Trophoblast cell (in vitro differentiated cells and primary cell): ENCODE measurements at regions not wholly inside any gene's neighbourhood (a gene's known extent, or its start where the extent isn't known, plus 50 kb on each side); places are given as distances from the start of the nearest gene placed in this dataset.

Experiments used
- DNase-seq, 2 donors: peaks; one replicate each; pipeline ENCODE4 v3.0.0-alpha.2; 2016
- H2AFZ ChIP-seq: 2 replicates; pipeline ENCODE4 v1.6.1; 2013; ENCODE audit warnings: low read length, moderate library complexity, mild to moderate bottlenecking; ENCODE audit not compliant: insufficient read depth, poor library complexity
- H2AK5ac ChIP-seq: 2 replicates; pipeline ENCODE4 v1.6.1; 2013; ENCODE audit warnings: mild to moderate bottlenecking, low read length
- H2BK120ac ChIP-seq: 2 replicates; pipeline ENCODE4 v1.6.1; 2013; ENCODE audit warnings: low read length, mild to moderate bottlenecking, moderate library complexity; ENCODE audit not compliant: insufficient read depth, poor library complexity
- H2BK12ac ChIP-seq: 2 replicates; pipeline ENCODE4 v1.6.1; 2013; ENCODE audit warnings: mild to moderate bottlenecking, low read length, moderate library complexity
- H2BK5ac ChIP-seq: 2 replicates; pipeline ENCODE4 v1.6.1; 2013; ENCODE audit warnings: low read length, low read depth, moderate library complexity, mild to moderate bottlenecking; ENCODE audit not compliant: poor library complexity
- H3K14ac ChIP-seq: 2 replicates; pipeline ENCODE4 v1.6.1; 2013; ENCODE audit warnings: mild to moderate bottlenecking, low read length
- H3K18ac ChIP-seq: 2 replicates; pipeline ENCODE4 v1.6.1; 2013; ENCODE audit warnings: mild to moderate bottlenecking, low read length
- H3K23ac ChIP-seq: 2 replicates; pipeline ENCODE4 v1.6.1; 2013; ENCODE audit warnings: low read length
- H3K27ac ChIP-seq: 2 replicates; pipeline ENCODE4 v1.5.1; 2013; ENCODE audit warnings: low read depth, mild to moderate bottlenecking, inconsistent platforms, low read length, moderate library complexity
- H3K27me3 ChIP-seq: 2 replicates; pipeline ENCODE4 v1.6.1; 2013; ENCODE audit warnings: inconsistent platforms, mild to moderate bottlenecking, low read length, moderate library complexity; ENCODE audit not compliant: insufficient read depth
- H3K36me3 ChIP-seq, 2 experiments: 1 replicate in 1 of 2; 2 replicates in 1 of 2; pipeline ENCODE4 v1.6.1; 2013; ENCODE audit warnings: low read length in 2 of 2, mild to moderate bottlenecking in 2 of 2, moderate library complexity in 1 of 2; ENCODE audit not compliant: insufficient read depth in 2 of 2, control insufficient read depth in 1 of 2
- H3K4ac ChIP-seq: 2 replicates; pipeline ENCODE4 v1.6.1; 2013; ENCODE audit warnings: low read depth, mild to moderate bottlenecking, low read length, moderate library complexity
- H3K4me1 ChIP-seq, 2 experiments: 1 replicate in 1 of 2; 2 replicates in 1 of 2; pipeline ENCODE4 v1.6.1; 2013; ENCODE audit warnings: low read length in 2 of 2, mild to moderate bottlenecking in 2 of 2, moderate library complexity in 1 of 2; ENCODE audit not compliant: insufficient read depth in 2 of 2, control insufficient read depth in 1 of 2
- H3K4me2 ChIP-seq: 2 replicates; pipeline ENCODE4 v1.6.1; 2013; ENCODE audit warnings: inconsistent platforms, mild to moderate bottlenecking, low read length, moderate library complexity
- H3K4me3 ChIP-seq: 2 replicates; pipeline ENCODE4 v1.5.1; 2013; ENCODE audit warnings: mild to moderate bottlenecking, low read depth, low read length, inconsistent platforms
- H3K79me1 ChIP-seq: one replicate; pipeline ENCODE4 v1.6.1; 2013; ENCODE audit warnings: low read length
- H3K79me2 ChIP-seq: 2 replicates; pipeline ENCODE4 v1.6.1; 2013; ENCODE audit warnings: low read length, mild to moderate bottlenecking; ENCODE audit not compliant: control insufficient read depth, insufficient read depth, poor library complexity
- H3K9ac ChIP-seq: 2 replicates; pipeline ENCODE4 v1.6.1; 2013; ENCODE audit warnings: mild to moderate bottlenecking, low read length
- H3K9me3 ChIP-seq: 2 replicates; pipeline ENCODE4 v1.6.1; 2013; ENCODE audit warnings: low read depth, mild to moderate bottlenecking, control low read depth, inconsistent platforms, low read length; ENCODE audit not compliant: insufficient read depth
- H4K12ac ChIP-seq: 2 replicates; pipeline ENCODE4 v1.6.1; 2013; ENCODE audit warnings: low read depth, mild to moderate bottlenecking, low read length, moderate library complexity
- H4K8ac ChIP-seq: 2 replicates; pipeline ENCODE4 v1.6.1; 2013; ENCODE audit warnings: low read depth, mild to moderate bottlenecking, low read length, moderate library complexity
- H4K91ac ChIP-seq: one replicate; pipeline ENCODE4 v1.6.1; 2013; ENCODE audit warnings: low read depth, mild to moderate bottlenecking, low read length, moderate library complexity
- WGBS: extraction: QIAGEN DNeasy Blood & Tissue Kit; methylation state at CpG from one replicate; pipeline ENCODE4 v1.1.7; 2013; ENCODE audit warnings: missing lambda C conversion rate; ENCODE audit not compliant: insufficient read length, insufficient coverage; ENCODE audit errors: extremely low coverage; 5-methylcytosine and 5-hydroxymethylcytosine counted together

GRCh38 chr5:51487952-51488351, 104.7 kb downstream of the ISL1 start:
- H3K4ac ChIP-seq: no peak overlapping the region

GRCh38 chr5:51488803-51489642, 105.8 kb downstream of the ISL1 start:
- H2BK120ac ChIP-seq: no peak overlapping the region
- H4K12ac ChIP-seq: no peak overlapping the region
- no peak overlapping the region for H2AK5ac ChIP-seq
- no peak overlapping the region for H4K8ac ChIP-seq
- no peak overlapping the region for H3K4me3 ChIP-seq
- no CpG with 5 or more reads among the region's 3 CpGs for WGBS
- H3K27ac ChIP-seq: no peak overlapping the region
- H2BK5ac ChIP-seq: no peak overlapping the region
- H3K18ac ChIP-seq: no peak overlapping the region
- no peak overlapping the region for H3K4me2 ChIP-seq
- DNase-seq: no peak
- H3K79me1 ChIP-seq: peaks cover 11% of the 10 kb centered on the region
- no peaks in the 10 kb centered on the region for H3K36me3 ChIP-seq
- H3K23ac ChIP-seq: no peak overlapping the region
- H4K91ac ChIP-seq: no peak overlapping the region
- H3K14ac ChIP-seq: no peak overlapping the region
- H2BK12ac ChIP-seq: no peak overlapping the region
- H3K4me1 ChIP-seq: peaks cover 0 to 3% of the 10 kb centered on the region in 2 experiments
- H2AFZ ChIP-seq: no peak overlapping the region
- no peak overlapping the region for H3K4ac ChIP-seq
- H3K9me3 ChIP-seq: no peaks in the 10 kb centered on the region
- no peak overlapping the region for H3K9ac ChIP-seq
- H3K79me2 ChIP-seq: no peaks in the 10 kb centered on the region
- no peaks in the 10 kb centered on the region for H3K27me3 ChIP-seq

More at GRCh38 chr5:51487952-51488351, 104.7 kb downstream of the ISL1 start:
- no peak overlapping the region for H2BK5ac ChIP-seq
- no peak overlapping the region for H4K8ac ChIP-seq
- H3K36me3 ChIP-seq: no peaks in the 10 kb centered on the region
- no peak overlapping the region for H3K9ac ChIP-seq
- no peaks in the 10 kb centered on the region for H3K27me3 ChIP-seq
- H3K79me1 ChIP-seq: peaks cover 11% of the 10 kb centered on the region
- no peak overlapping the region for H3K23ac ChIP-seq
- no peak overlapping the region for H3K14ac ChIP-seq
- H3K79me2 ChIP-seq: no peaks in the 10 kb centered on the region
- no peak overlapping the region for H3K4me2 ChIP-seq
- no peak overlapping the region for H3K4me3 ChIP-seq
- peaks cover 0 to 3% of the 10 kb centered on the region in 2 experiments for H3K4me1 ChIP-seq
- WGBS: no CpG with 5 or more reads among the region's 5 CpGs
- H4K12ac ChIP-seq: no peak overlapping the region
- H4K91ac ChIP-seq: no peak overlapping the region
- H2AK5ac ChIP-seq: no peak overlapping the region
- DNase-seq: no peak
- no peak overlapping the region for H2AFZ ChIP-seq
- no peak overlapping the region for H3K27ac ChIP-seq
- no peaks in the 10 kb centered on the region for H3K9me3 ChIP-seq
- no peak overlapping the region for H3K18ac ChIP-seq
- H2BK120ac ChIP-seq: no peak overlapping the region
- H2BK12ac ChIP-seq: no peak overlapping the region

- Histone ChIP-seq H3K4me1 (peaks cover 6 to 10% of the 10 kb centered on the region in 2 experiments), H3K4me3 (no peak overlapping the region), H2BK5ac (peak overlapping the region; percentile 100), H3K23ac (no peak overlapping the region), H2AFZ (peak overlapping the region; percentile 92), H3K14ac (peak overlapping the region; percentile 100), H3K9ac (no peak overlapping the region), H3K4ac (peak overlapping the region; percentile 99), H3K79me1 (peaks cover 21% of the 10 kb centered on the region), H3K27me3 (no peaks in the 10 kb centered on the region), H3K4me2 (no peak overlapping the region), H3K27ac (peak overlapping the region; percentile 88), H3K36me3 (no peaks in the 10 kb centered on the region), H2AK5ac (peak overlapping the region; percentile 100), H3K9me3 (no peaks in the 10 kb centered on the region), H4K91ac (peak overlapping the region; percentile 100), H3K18ac (peak overlapping the region; percentile 100), H2BK12ac (peak overlapping the region; percentile 100), H4K12ac (peak overlapping the region; percentile 83), H2BK120ac (peak overlapping the region; percentile 100), H4K8ac (peak overlapping the region; percentile 86), H3K79me2 (peaks cover 6% of the 10 kb centered on the region)
- no peak for DNase-seq
- WGBS: no CpG with 5 or more reads among the region's 12 CpGs
These were observed 111.6 kb downstream of the ISL1 start for GRCh38 chr5:51494821-51495220.

- H3K14ac ChIP-seq: no peak overlapping the region
These were observed 112.4 kb downstream of the ISL1 start for GRCh38 chr5:51495672-51496071.

More at GRCh38 chr5:51495672-51496071, 112.4 kb downstream of the ISL1 start:
- H3K4me2 ChIP-seq: no peak overlapping the region
- H3K36me3 ChIP-seq: no peaks in the 10 kb centered on the region
- H3K9ac ChIP-seq: no peak overlapping the region
- no peak overlapping the region for H4K12ac ChIP-seq
- no peak overlapping the region for H4K91ac ChIP-seq
- peaks cover 23% of the 10 kb centered on the region for H3K79me1 ChIP-seq
- no peak overlapping the region for H2BK12ac ChIP-seq
- no peak overlapping the region for H3K23ac ChIP-seq
- H2AFZ ChIP-seq: no peak overlapping the region
- H3K27me3 ChIP-seq: no peaks in the 10 kb centered on the region
- no peaks in the 10 kb centered on the region for H3K9me3 ChIP-seq
- H3K27ac ChIP-seq: peak overlapping the region; percentile 88
- no peak overlapping the region for H2AK5ac ChIP-seq
- peak; percentile 11 to 44 for DNase-seq
- H3K79me2 ChIP-seq: peaks cover 6% of the 10 kb centered on the region
- H2BK5ac ChIP-seq: no peak overlapping the region
- no peak overlapping the region for H4K8ac ChIP-seq
- H3K4ac ChIP-seq: no peak overlapping the region
- H3K4me3 ChIP-seq: no peak overlapping the region
- no CpG with 5 or more reads among the region's 2 CpGs for WGBS
- H3K4me1 ChIP-seq: peaks cover 6 to 10% of the 10 kb centered on the region in 2 experiments
- no peak overlapping the region for H2BK120ac ChIP-seq
- no peak overlapping the region for H3K18ac ChIP-seq
